ENCODE measurements at regions not wholly inside any gene's neighbourhood (a gene's known extent, or its start where the extent isn't known, plus 50 kb on each side); places are given as distances from the start of the nearest gene placed in this dataset.

GRCh38 chr1:198969981-198970380 is 331.1 kb downstream of the PTPRC start:
- TF ChIP-seq HINFP (CRISPR knock-in tag; IDR thresholded peaks at IDR 0.05; ENCODE audit: low read depth) = no peak
- TF ChIP-seq POLR2A (IDR thresholded peaks at IDR 0.05; ENCODE audit: insufficient read depth in 1 of 2, low read depth in 2 of 2, low read length in 2 of 2) = no peak
- no peak for TF ChIP-seq ZNF569 (CRISPR knock-in tag; IDR thresholded peaks at IDR 0.05; ENCODE audit: borderline replicate concordance)
